ENCODE measurements at regions not wholly inside any gene's neighbourhood (a gene's known extent, or its start where the extent isn't known, plus 50 kb on each side); places are given as distances from the start of the nearest gene placed in this dataset.

DNA sequence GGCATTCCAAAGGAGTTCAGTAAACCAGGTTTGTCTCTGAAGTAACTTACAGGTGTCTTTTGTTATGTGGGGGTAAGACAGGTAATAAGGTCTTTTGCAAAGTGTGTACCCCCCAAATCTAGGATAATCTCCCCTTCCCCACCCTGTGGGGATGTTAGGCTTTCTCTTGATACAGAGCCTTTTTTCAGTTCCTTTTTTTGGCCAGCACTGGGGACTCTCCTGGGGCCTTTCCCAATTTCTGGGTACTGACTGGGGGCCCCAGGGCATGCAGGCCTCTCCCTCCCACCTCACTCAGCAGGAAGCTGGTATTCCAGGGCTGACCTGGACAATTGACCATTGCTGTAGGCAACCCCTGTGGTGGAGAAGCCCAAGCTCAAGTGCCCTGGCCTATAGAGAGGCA is 84.3 kb upstream of the IRX6 start:
- TF ChIP-seq POLR2AphosphoS5 (IDR thresholded peaks at IDR 0.05; ENCODE audit: low read depth, low read length) (no peak), TAF1 (IDR thresholded peaks at IDR 0.05; ENCODE audit: borderline replicate concordance, low read depth, low read length) (no peak)

All from GM12892 (cell line).